GM12873 (cell line): ENCODE measurements at regions not wholly inside any gene's neighbourhood (a gene's known extent, or its start where the extent isn't known, plus 50 kb on each side); places are given as distances from the start of the nearest gene placed in this dataset.

Source experiments
- CTCF ChIP-seq: IDR thresholded peaks from 2 replicates; pipeline ENCODE4 v1.5.1; 2012; ENCODE audit warnings: low read depth, mild to moderate bottlenecking, moderate library complexity, low read length, control low read depth; ENCODE audit not compliant: insufficient read depth; ENCODE audit errors: missing control alignments

- no peak for TF ChIP-seq CTCF
These were observed 193.9 kb upstream of the C1orf174 start for GRCh38 chr1:4093856-4094565.

GRCh38 chr1:4095433-4095971 is 195.4 kb upstream of the C1orf174 start:
- TF ChIP-seq CTCF, result no peak

GRCh38 chr1:4101459-4102161 is 201.5 kb upstream of the C1orf174 start:
- no peak for TF ChIP-seq CTCF

- no peak for TF ChIP-seq CTCF
These were observed 205.3 kb upstream of the C1orf174 start for GRCh38 chr1:4105300-4105880.

- TF ChIP-seq CTCF, result no peak
These were observed 206.7 kb upstream of the C1orf174 start for GRCh38 chr1:4106731-4107130.

- TF ChIP-seq CTCF, result no peak
These were observed 207.2 kb upstream of the C1orf174 start for GRCh38 chr1:4107291-4107690.

GRCh38 chr1:4108331-4108730 is 208.3 kb upstream of the C1orf174 start:
- TF ChIP-seq CTCF, result no peak
